Tibial nerve (tissue), 4 donors: ENCODE measurements at regions not wholly inside any gene's neighbourhood (a gene's known extent, or its start where the extent isn't known, plus 50 kb on each side); places are given as distances from the start of the nearest gene placed in this dataset.

Source experiments
- DNase-seq, 2 donors: peaks; one replicate each; pipeline ENCODE4 v3.0.0-alpha.2; 2019; ENCODE audit warnings: low spot score in 2 of 2
- H3K27ac ChIP-seq, 4 donors: fragments of 200-600 bp; sonication (generic) in 3 of 4; one replicate each; pipeline ENCODE4 v1.5.1; 2017 to 2019; ENCODE audit warnings: mild to moderate bottlenecking in 1 of 4
- H3K27me3 ChIP-seq, 2 donors: fragments of 200-600 bp; sonication (generic) in 1 of 2; one replicate each; pipeline versions ENCODE4 v1.5.1 to v1.6.0; 2017 to 2019
- H3K36me3 ChIP-seq, 3 donors: fragments of 200-600 bp; sonication (generic); one replicate each; pipeline ENCODE4 v1.5.1; 2018 to 2019
- H3K4me1 ChIP-seq, 4 donors: fragments of 200-600 bp; sonication (generic) in 3 of 4; one replicate each; pipeline ENCODE4 v1.5.1; 2017 to 2019
- H3K4me3 ChIP-seq, 4 donors: fragments of 200-600 bp; sonication (generic) in 3 of 4; one replicate each; pipeline ENCODE4 v1.5.1; 2017 to 2019; ENCODE audit warnings: mild to moderate bottlenecking in 1 of 4, moderate library complexity in 1 of 4
- H3K9me3 ChIP-seq, 4 donors: fragments of 200-600 bp; sonication (generic) in 3 of 4; one replicate each; pipeline ENCODE4 v1.5.1; 2017 to 2019
- CTCF ChIP-seq, 5 experiments: fragments of 200-600 bp in 3 of 5; fragments of 450-650 bp in 2 of 5; sonication (generic) in 3 of 5; IDR thresholded peaks; one replicate each; pipeline ENCODE4 v1.5.1; 2016 to 2019; ENCODE audit warnings: antibody characterized with exemption in 5 of 5, mild to moderate bottlenecking in 3 of 5, moderate library complexity in 2 of 5
- EP300 ChIP-seq, 2 donors: sonication (generic); formaldehyde crosslinking; IDR thresholded peaks; one replicate each; pipeline ENCODE4 v1.6.1; 2017; ENCODE audit warnings: antibody characterized with exemption in 2 of 2, mild to moderate bottlenecking in 1 of 2
- POLR2A ChIP-seq, 2 donors: fragments of 450-650 bp; IDR thresholded peaks; one replicate each; pipeline ENCODE4 v1.6.1; 2017; ENCODE audit warnings: antibody characterized with exemption in 2 of 2, mild to moderate bottlenecking in 2 of 2, moderate library complexity in 2 of 2
- WGBS, 2 donors: methylation state at CpG; one replicate each; pipeline ENCODE4 v1.1.5; 2018; 5-methylcytosine and 5-hydroxymethylcytosine counted together

GRCh38 chr11:111183706-111184105 is 61.8 kb upstream of the POU2AF2 start:
- Histone ChIP-seq H3K27ac (no peak overlapping the region), H3K4me3 (no peak overlapping the region), H3K27me3 (no peaks in the 10 kb centered on the region), H3K4me1 (no peaks in the 10 kb centered on the region), H3K9me3 (peaks cover 0 to 5% (median 0%) of the 10 kb centered on the region in 4 donors), H3K36me3 (no peaks in the 10 kb centered on the region)
- TF ChIP-seq POLR2A (IDR thresholded peaks at IDR 0.05), result no peak
- no peak for TF ChIP-seq EP300 (IDR thresholded peaks at IDR 0.05)
- no peak for TF ChIP-seq CTCF (IDR thresholded peaks at IDR 0.05)
- DNase-seq, result no peak

GRCh38 chr11:111179184-111179910 is 66.2 kb upstream of the POU2AF2 start:
- Histone ChIP-seq H3K27ac (no peak overlapping the region), H3K27me3 (no peaks in the 10 kb centered on the region), H3K9me3 (no peaks in the 10 kb centered on the region), H3K4me1 (peaks cover 0 to 3% (median 0%) of the 10 kb centered on the region in 4 donors), H3K4me3 (no peak overlapping the region), H3K36me3 (no peaks in the 10 kb centered on the region)
- TF ChIP-seq EP300 (IDR thresholded peaks at IDR 0.05), result no peak
- no peak for TF ChIP-seq POLR2A (IDR thresholded peaks at IDR 0.05)
- TF ChIP-seq CTCF (IDR thresholded peaks at IDR 0.05), result no peak
- 61 to 65% methylated on average over 5 of the region's 5 CpGs for WGBS, 2 donors
- no peak for DNase-seq

- TF ChIP-seq CTCF (IDR thresholded peaks at IDR 0.05) (no peak), POLR2A (IDR thresholded peaks at IDR 0.05) (no peak), EP300 (IDR thresholded peaks at IDR 0.05) (no peak)
- Histone ChIP-seq H3K9me3 (no peaks in the 10 kb centered on the region), H3K27me3 (no peaks in the 10 kb centered on the region), H3K27ac (no peak overlapping the region), H3K36me3 (no peaks in the 10 kb centered on the region), H3K4me3 (no peak overlapping the region), H3K4me1 (peaks cover 0 to 3% (median 0%) of the 10 kb centered on the region in 4 donors)
- DNase-seq, result no peak
These were observed 68.3 kb upstream of the POU2AF2 start for GRCh38 chr11:111177037-111177871.

DNA sequence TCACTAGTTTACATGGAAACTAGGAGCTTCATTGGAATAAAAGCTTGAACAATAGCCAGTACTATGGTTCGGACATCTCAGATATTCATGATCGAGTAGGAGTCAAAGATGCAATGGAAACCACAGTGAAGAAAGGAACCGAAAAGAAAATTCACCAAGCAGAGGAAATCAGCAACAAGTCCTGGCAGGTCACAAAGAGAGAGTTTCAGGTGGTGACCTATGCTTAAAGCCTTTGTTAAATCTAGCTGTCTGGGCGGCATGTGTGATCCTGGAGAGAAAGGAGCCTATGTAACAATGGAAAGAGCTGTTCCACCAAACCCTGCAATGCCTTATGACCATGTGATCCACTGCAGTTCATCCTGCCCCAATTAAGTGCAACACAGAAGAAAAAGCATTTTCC is 68.9 kb upstream of the POU2AF2 start:
- 74 to 90% methylated on average over 4 of the region's 4 CpGs for WGBS, 2 donors
- H3K27me3 ChIP-seq, result no peaks in the 10 kb centered on the region
- no peaks in the 10 kb centered on the region for H3K36me3 ChIP-seq
- H3K4me1 ChIP-seq, result peaks cover 0 to 3% (median 0%) of the 10 kb centered on the region in 4 donors
- DNase-seq, result no peak
- TF ChIP-seq EP300 (IDR thresholded peaks at IDR 0.05), result no peak
- no peak for TF ChIP-seq CTCF (IDR thresholded peaks at IDR 0.05)
- no peak for TF ChIP-seq POLR2A (IDR thresholded peaks at IDR 0.05)
- no peaks in the 10 kb centered on the region for H3K9me3 ChIP-seq
- no peak overlapping the region for H3K4me3 ChIP-seq
- H3K27ac ChIP-seq, result no peak overlapping the region

- H3K4me3 ChIP-seq, result no peak overlapping the region
- DNase-seq, result no peak
- no peaks in the 10 kb centered on the region for H3K36me3 ChIP-seq
- H3K27me3 ChIP-seq, result no peaks in the 10 kb centered on the region
- TF ChIP-seq CTCF (IDR thresholded peaks at IDR 0.05), result no peak
- peaks cover 0 to 3% (median 0%) of the 10 kb centered on the region in 4 donors for H3K4me1 ChIP-seq
- H3K27ac ChIP-seq, result no peak overlapping the region
- H3K9me3 ChIP-seq, result no peaks in the 10 kb centered on the region
- 87 to 88% methylated on average over 3 of the region's 3 CpGs for WGBS, 2 donors
These were observed 72.3 kb upstream of the POU2AF2 start for GRCh38 chr11:111173221-111173620.
